ENCODE measurements at regions not wholly inside any gene's neighbourhood (a gene's known extent, or its start where the extent isn't known, plus 50 kb on each side); places are given as distances from the start of the nearest gene placed in this dataset.

GRCh38 chr2:36137612-36138011, 218.0 kb upstream of the CRIM1 start:
- TF ChIP-seq CTCF (IDR thresholded peaks at IDR 0.05; ENCODE audit: insufficient read depth, low read length, poor library complexity, severe bottlenecking) (no peak), EZH2phosphoT487 (conservative IDR thresholded peaks at IDR 0.05; ENCODE audit: low read length) (no peak)

Data from SU-DHL-6 (cell line).